ENCODE measurements at regions not wholly inside any gene's neighbourhood (a gene's known extent, or its start where the extent isn't known, plus 50 kb on each side); places are given as distances from the start of the nearest gene placed in this dataset.

- Histone ChIP-seq H3K9me3 (ENCODE audit: low read depth) (no peaks in the 10 kb centered on the region), H3K4me2 (ENCODE audit: unreplicated experiment) (no peak overlapping the region), H3K4me3 (no peak overlapping the region), H3K9me2 (ENCODE audit: insufficient read depth) (no peaks in the 10 kb centered on the region), H3K9ac (no peak overlapping the region), H3K27me3 (replicated peaks; ENCODE audit: insufficient read depth) (peaks cover under 1% of the 10 kb centered on the region), H2AFZ (no peak overlapping the region), H3K79me2 (ENCODE audit: insufficient read depth) (no peaks in the 10 kb centered on the region), H3K36me3 (ENCODE audit: low read depth) (no peaks in the 10 kb centered on the region), H4K20me1 (ENCODE audit: insufficient read depth) (no peaks in the 10 kb centered on the region), H3F3A (ENCODE audit: insufficient read depth) (no peaks in the 10 kb centered on the region), H3K4me1 (ENCODE audit: insufficient read depth) (no peaks in the 10 kb centered on the region), H3K27ac (no peak overlapping the region)
- 63% methylated on average over 22 to 23 of the region's 23 CpGs for WGBS, 2 experiments (ENCODE audit: low coverage in 1 of 2, low lambda C conversion rate in 2 of 2, missing lambda C conversion rate in 2 of 2)
- in situ Hi-C loops (cut with MboI) = no loop called here
- TF ChIP-seq EZH2 (IDR thresholded peaks at IDR 0.05; ENCODE audit: insufficient read depth, poor library complexity, severe bottlenecking) (no peak), EZH2phosphoT487 (IDR thresholded peaks at IDR 0.05; ENCODE audit: insufficient read depth, low read depth) (no peak)
- DNase-seq = no peak
Observed at GRCh38 chr3:13227315-13228165, 154.3 kb upstream of the IQSEC1 start.

DNA sequence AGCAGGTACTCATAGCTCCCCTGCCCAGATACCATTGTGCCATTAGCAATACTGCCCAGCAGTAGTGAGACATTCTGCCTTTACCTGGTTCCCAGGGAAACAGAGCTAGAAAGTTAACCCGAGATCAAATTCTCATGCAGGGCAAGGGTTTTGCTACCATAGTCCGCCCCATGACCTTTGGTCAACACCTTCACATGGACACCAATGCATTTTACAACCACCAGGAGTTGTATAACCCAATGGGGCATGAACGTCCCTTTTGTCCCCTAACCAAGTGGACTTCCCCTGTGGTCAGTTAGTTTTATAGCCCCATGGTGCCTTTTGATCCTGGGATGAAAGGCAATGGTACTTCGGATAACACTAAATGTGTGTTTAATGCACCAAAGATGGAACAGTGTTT, 151.7 kb upstream of the IQSEC1 start:
- H3K27ac ChIP-seq = no peak overlapping the region
- H3K4me3 ChIP-seq = no peak overlapping the region
- H3K4me1 ChIP-seq (ENCODE audit: insufficient read depth) = no peaks in the 10 kb centered on the region
- no peaks in the 10 kb centered on the region for H3K9me3 ChIP-seq (ENCODE audit: low read depth)
- WGBS, 2 experiments (ENCODE audit: low coverage in 1 of 2, low lambda C conversion rate in 2 of 2, missing lambda C conversion rate in 2 of 2) = 39 to 42% methylated on average over 4 of the region's 4 CpGs
- in situ Hi-C loops (cut with MboI) = no loop called here
- DNase-seq = no peak
- no peaks in the 10 kb centered on the region for H3K27me3 ChIP-seq (replicated peaks; ENCODE audit: insufficient read depth)
- H3K4me2 ChIP-seq (ENCODE audit: unreplicated experiment) = no peak overlapping the region
- no peaks in the 10 kb centered on the region for H4K20me1 ChIP-seq (ENCODE audit: insufficient read depth)
- H3K79me2 ChIP-seq (ENCODE audit: insufficient read depth) = no peaks in the 10 kb centered on the region
- no peaks in the 10 kb centered on the region for H3K36me3 ChIP-seq (ENCODE audit: low read depth)
- H2AFZ ChIP-seq = no peak overlapping the region
- no peaks in the 10 kb centered on the region for H3F3A ChIP-seq (ENCODE audit: insufficient read depth)
- TF ChIP-seq EZH2phosphoT487 (IDR thresholded peaks at IDR 0.05; ENCODE audit: insufficient read depth, low read depth) (no peak), EZH2 (IDR thresholded peaks at IDR 0.05; ENCODE audit: insufficient read depth, poor library complexity, severe bottlenecking) (no peak)
- H3K9ac ChIP-seq = no peak overlapping the region
- no peaks in the 10 kb centered on the region for H3K9me2 ChIP-seq (ENCODE audit: insufficient read depth)

- H3K79me2 ChIP-seq (ENCODE audit: insufficient read depth) = no peaks in the 10 kb centered on the region
- H3K9me2 ChIP-seq (ENCODE audit: insufficient read depth) = no peaks in the 10 kb centered on the region
- no peaks in the 10 kb centered on the region for H3K9me3 ChIP-seq (ENCODE audit: low read depth)
- no peak overlapping the region for H2AFZ ChIP-seq
- H3K36me3 ChIP-seq (ENCODE audit: low read depth) = no peaks in the 10 kb centered on the region
- 58 to 59% methylated on average over 17 of the region's 17 CpGs for WGBS, 2 experiments (ENCODE audit: low coverage in 1 of 2, low lambda C conversion rate in 2 of 2, missing lambda C conversion rate in 2 of 2)
- no peak overlapping the region for H3K27ac ChIP-seq
- H3K4me2 ChIP-seq (ENCODE audit: unreplicated experiment) = no peak overlapping the region
- no peak for TF ChIP-seq EZH2phosphoT487 (IDR thresholded peaks at IDR 0.05; ENCODE audit: insufficient read depth, low read depth)
- TF ChIP-seq EZH2 (IDR thresholded peaks at IDR 0.05; ENCODE audit: insufficient read depth, poor library complexity, severe bottlenecking) = no peak
- no peaks in the 10 kb centered on the region for H3K27me3 ChIP-seq (replicated peaks; ENCODE audit: insufficient read depth)
- H4K20me1 ChIP-seq (ENCODE audit: insufficient read depth) = no peaks in the 10 kb centered on the region
- H3K4me3 ChIP-seq = no peak overlapping the region
- no peaks in the 10 kb centered on the region for H3K4me1 ChIP-seq (ENCODE audit: insufficient read depth)
- no peak for DNase-seq
- in situ Hi-C loops (cut with MboI) = no loop called here
- no peak overlapping the region for H3K9ac ChIP-seq
- no peaks in the 10 kb centered on the region for H3F3A ChIP-seq (ENCODE audit: insufficient read depth)
Observed at GRCh38 chr3:13223574-13224237, 150.5 kb upstream of the IQSEC1 start.

DNA sequence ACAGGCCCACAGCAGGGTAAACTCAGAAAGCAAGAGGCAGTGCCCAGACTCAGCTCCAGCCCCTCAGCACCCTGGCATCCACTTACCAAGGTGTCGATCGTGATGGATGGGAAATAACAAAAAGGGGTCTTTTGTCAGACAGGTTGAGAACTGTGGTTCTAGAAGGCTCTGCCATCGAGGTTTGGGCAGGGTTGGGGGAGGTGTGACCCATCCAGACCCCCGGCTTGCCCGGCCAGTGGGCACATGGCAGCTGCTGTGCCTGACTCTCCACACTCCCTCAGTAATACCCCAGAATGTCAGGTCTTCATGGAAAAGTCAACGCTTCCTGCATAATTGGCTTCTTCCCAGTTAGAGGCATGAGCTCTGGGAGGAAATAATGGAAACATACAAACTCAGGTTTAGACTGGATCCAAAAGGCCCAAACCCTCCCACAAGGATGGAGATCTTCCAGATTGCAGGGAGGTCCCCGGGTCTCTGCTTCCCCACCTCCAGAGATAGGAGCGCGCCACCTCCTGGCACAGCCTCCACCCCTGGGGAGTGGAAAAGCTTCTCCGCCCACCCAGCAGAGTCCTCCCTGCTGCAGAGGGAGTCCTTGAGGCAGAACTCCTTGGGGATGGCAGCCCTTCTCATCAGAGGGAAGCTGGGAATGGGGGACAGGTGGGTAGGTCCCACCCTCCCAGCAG, 149.8 kb upstream of the IQSEC1 start:
- Histone ChIP-seq H3K9ac (no peak overlapping the region), H3F3A (ENCODE audit: insufficient read depth) (no peaks in the 10 kb centered on the region), H3K9me2 (ENCODE audit: insufficient read depth) (no peaks in the 10 kb centered on the region), H3K4me1 (ENCODE audit: insufficient read depth) (no peaks in the 10 kb centered on the region), H3K36me3 (ENCODE audit: low read depth) (no peaks in the 10 kb centered on the region), H3K9me3 (ENCODE audit: low read depth) (no peaks in the 10 kb centered on the region), H3K4me3 (no peak overlapping the region), H4K20me1 (ENCODE audit: insufficient read depth) (no peaks in the 10 kb centered on the region), H2AFZ (no peak overlapping the region), H3K27ac (no peak overlapping the region), H3K79me2 (ENCODE audit: insufficient read depth) (no peaks in the 10 kb centered on the region), H3K4me2 (ENCODE audit: unreplicated experiment) (no peak overlapping the region), H3K27me3 (replicated peaks; ENCODE audit: insufficient read depth) (no peaks in the 10 kb centered on the region)
- in situ Hi-C loops (cut with MboI) = no loop called here
- DNase-seq = no peak
- TF ChIP-seq EZH2phosphoT487 (IDR thresholded peaks at IDR 0.05; ENCODE audit: insufficient read depth, low read depth) (no peak), EZH2 (IDR thresholded peaks at IDR 0.05; ENCODE audit: insufficient read depth, poor library complexity, severe bottlenecking) (no peak)
- 41 to 42% methylated on average over 10 of the region's 10 CpGs for WGBS, 2 experiments (ENCODE audit: low coverage in 1 of 2, low lambda C conversion rate in 2 of 2, missing lambda C conversion rate in 2 of 2)
